Adrenal gland (tissue), 5 donors: ENCODE measurements at regions not wholly inside any gene's neighbourhood (a gene's known extent, or its start where the extent isn't known, plus 50 kb on each side); places are given as distances from the start of the nearest gene placed in this dataset.

Source experiments
- POLR2A ChIP-seq, 2 donors: fragments of 450-650 bp; IDR thresholded peaks; one replicate each; pipeline ENCODE4 v1.6.1; 2017; ENCODE audit warnings: antibody characterized with exemption in 2 of 2, mild to moderate bottlenecking in 2 of 2, moderate library complexity in 1 of 2
- TF ChIP-seq, protein P1 (sequence below), 6 experiments: fragments of 450-650 bp in 4 of 6; fragments of 200-600 bp in 2 of 6; sonication (generic) in 1 of 6; IDR thresholded peaks; 1 replicate in 5 of 6; 2 replicates in 1 of 6; pipeline versions ENCODE4 v1.5.1 to v1.8.0; 2016 to 2021; ENCODE audit warnings: antibody characterized with exemption in 6 of 6, mild to moderate bottlenecking in 2 of 6, moderate library complexity in 1 of 6
- donor health status: DM: no; HTN: no; CAD: no.

DNA sequence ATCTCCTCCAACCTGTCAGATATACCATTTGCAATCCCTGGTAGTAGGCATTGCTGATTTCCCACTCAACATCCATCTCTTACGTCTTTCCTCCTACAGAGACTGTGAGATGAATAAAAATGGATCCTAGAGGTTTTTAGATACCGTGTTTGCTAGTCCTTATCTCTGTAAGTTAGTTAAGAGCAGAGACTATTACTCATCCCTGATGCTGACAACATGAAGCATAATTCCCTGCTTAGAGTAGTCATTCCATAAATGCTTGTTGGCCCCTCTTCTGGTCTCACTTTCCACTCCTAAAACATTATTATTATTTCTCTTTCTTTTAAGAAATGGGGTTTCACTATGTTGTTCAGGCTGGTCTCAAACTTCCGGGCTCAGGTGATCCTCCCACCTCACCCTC is 136.2 kb downstream of the RTP4 start:
- TF ChIP-seq, protein P1, sequence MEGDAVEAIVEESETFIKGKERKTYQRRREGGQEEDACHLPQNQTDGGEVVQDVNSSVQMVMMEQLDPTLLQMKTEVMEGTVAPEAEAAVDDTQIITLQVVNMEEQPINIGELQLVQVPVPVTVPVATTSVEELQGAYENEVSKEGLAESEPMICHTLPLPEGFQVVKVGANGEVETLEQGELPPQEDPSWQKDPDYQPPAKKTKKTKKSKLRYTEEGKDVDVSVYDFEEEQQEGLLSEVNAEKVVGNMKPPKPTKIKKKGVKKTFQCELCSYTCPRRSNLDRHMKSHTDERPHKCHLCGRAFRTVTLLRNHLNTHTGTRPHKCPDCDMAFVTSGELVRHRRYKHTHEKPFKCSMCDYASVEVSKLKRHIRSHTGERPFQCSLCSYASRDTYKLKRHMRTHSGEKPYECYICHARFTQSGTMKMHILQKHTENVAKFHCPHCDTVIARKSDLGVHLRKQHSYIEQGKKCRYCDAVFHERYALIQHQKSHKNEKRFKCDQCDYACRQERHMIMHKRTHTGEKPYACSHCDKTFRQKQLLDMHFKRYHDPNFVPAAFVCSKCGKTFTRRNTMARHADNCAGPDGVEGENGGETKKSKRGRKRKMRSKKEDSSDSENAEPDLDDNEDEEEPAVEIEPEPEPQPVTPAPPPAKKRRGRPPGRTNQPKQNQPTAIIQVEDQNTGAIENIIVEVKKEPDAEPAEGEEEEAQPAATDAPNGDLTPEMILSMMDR (IDR thresholded peaks at IDR 0.05) = no peak
- TF ChIP-seq POLR2A (IDR thresholded peaks at IDR 0.05) = no peak
